HG03378 (cell line): ENCODE measurements at regions not wholly inside any gene's neighbourhood (a gene's known extent, or its start where the extent isn't known, plus 50 kb on each side); places are given as distances from the start of the nearest gene placed in this dataset.

ENCODE experiments used
- ATAC-seq: cut with Tn5 transposase; IDR thresholded peaks from one replicate; pipeline ENCODE4 v1.9.1; 2021; ENCODE audit warnings: mild to moderate bottlenecking, moderate library complexity; ENCODE audit not compliant: unreplicated experiment

GRCh38 chr5:125263356-125263755 lies 516.9 kb upstream of the ZNF608 start:
- ATAC-seq, result no peak

- ATAC-seq, result no peak
Measured at GRCh38 chr5:125266106-125266505, 519.7 kb upstream of the ZNF608 start.

GRCh38 chr5:125267636-125268248 lies 521.3 kb upstream of the ZNF608 start:
- ATAC-seq, result no peak

GRCh38 chr5:125269926-125270325 lies 523.5 kb upstream of the ZNF608 start:
- ATAC-seq, result no peak

- ATAC-seq, result no peak
Measured at GRCh38 chr5:125272357-125272756, 525.9 kb upstream of the ZNF608 start.

GRCh38 chr5:125274211-125274610 lies 527.8 kb upstream of the ZNF608 start:
- no peak for ATAC-seq

- no peak for ATAC-seq
Measured at GRCh38 chr5:125274938-125275724, 528.7 kb upstream of the ZNF608 start.

- ATAC-seq, result no peak
Measured at GRCh38 chr5:125275725-125276090, 529.3 kb upstream of the ZNF608 start.

- no peak for ATAC-seq
Measured at GRCh38 chr5:125276096-125276495, 529.7 kb upstream of the ZNF608 start.

GRCh38 chr5:125277494-125278154 lies 531.2 kb upstream of the ZNF608 start:
- no peak for ATAC-seq

- ATAC-seq, result no peak
Measured at GRCh38 chr5:125278711-125279110, 532.3 kb upstream of the ZNF608 start.

GRCh38 chr5:125281667-125282066 lies 535.2 kb upstream of the ZNF608 start:
- no peak for ATAC-seq

GRCh38 chr5:125283372-125283771 lies 536.9 kb upstream of the ZNF608 start:
- ATAC-seq, result no peak

- ATAC-seq, result no peak
Measured at GRCh38 chr5:125286271-125286670, 539.8 kb upstream of the ZNF608 start.

GRCh38 chr5:125289606-125290005 lies 543.2 kb upstream of the ZNF608 start:
- no peak for ATAC-seq

GRCh38 chr5:125290935-125291334 lies 544.5 kb upstream of the ZNF608 start:
- no peak for ATAC-seq

- ATAC-seq, result no peak
Measured at GRCh38 chr5:125291447-125291846, 545.0 kb upstream of the ZNF608 start.

GRCh38 chr5:125293223-125293622 lies 546.8 kb upstream of the ZNF608 start:
- no peak for ATAC-seq

- ATAC-seq, result no peak
Measured at GRCh38 chr5:125293726-125294125, 547.3 kb upstream of the ZNF608 start.

- ATAC-seq, result no peak
Measured at GRCh38 chr5:125294844-125295243, 548.4 kb upstream of the ZNF608 start.

GRCh38 chr5:125295405-125295872 lies 549.0 kb upstream of the ZNF608 start:
- no peak for ATAC-seq

- ATAC-seq, result no peak
Measured at GRCh38 chr5:125298258-125298657, 551.8 kb upstream of the ZNF608 start.
